Fibroblast of skin of right quadriceps (primary cell): ENCODE measurements at regions not wholly inside any gene's neighbourhood (a gene's known extent, or its start where the extent isn't known, plus 50 kb on each side); places are given as distances from the start of the nearest gene placed in this dataset.

Experiments
- DNase-seq: peaks from one replicate; pipeline ENCODE4 v3.0.0-alpha.2; 2013

GRCh38 chr2:122858075-122858702 lies 1102.7 kb downstream of the TSN start:
- DNase-seq: no peak

DNA sequence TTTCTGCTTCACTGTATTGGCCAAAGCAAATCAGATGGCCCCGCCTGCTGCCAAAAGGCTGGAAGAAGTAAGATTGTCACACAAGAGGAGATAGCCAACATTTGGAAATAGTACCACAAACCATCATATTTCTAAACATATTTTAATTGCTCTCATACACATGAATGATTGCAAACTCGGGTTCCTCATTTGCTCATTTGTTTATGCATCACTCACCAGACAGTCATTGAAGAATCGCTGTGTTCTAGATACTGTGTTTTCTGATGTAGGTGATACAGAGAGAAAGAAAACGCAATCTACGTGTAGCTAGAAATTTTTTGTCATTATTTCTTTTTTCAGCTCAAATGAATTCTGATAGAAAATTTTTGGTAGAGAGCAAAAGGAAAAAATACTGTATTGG lies 1103.4 kb downstream of the TSN start:
- DNase-seq: no peak

- DNase-seq: no peak
Observed at GRCh38 chr2:122859260-122859659, 1103.8 kb downstream of the TSN start.

DNA sequence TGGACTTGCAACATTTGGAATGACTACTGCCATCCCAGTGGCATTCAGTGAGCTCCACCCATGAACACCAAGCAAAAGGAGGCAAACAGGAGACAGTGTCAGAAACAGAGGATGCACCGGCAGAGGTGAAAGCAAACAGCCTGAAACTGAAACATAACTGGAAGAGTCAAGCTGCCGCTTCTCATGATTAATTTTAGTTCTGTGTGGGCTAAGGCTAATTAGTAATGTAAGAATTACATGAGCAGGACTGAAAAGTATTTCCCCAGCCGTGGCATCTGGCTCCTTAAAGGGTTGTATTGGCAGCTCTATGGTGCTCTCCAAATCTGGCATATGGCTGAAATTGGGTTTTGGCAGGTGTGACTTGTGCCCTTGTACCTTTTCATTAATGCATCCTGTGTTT lies 1108.1 kb downstream of the TSN start:
- DNase-seq: no peak

DNA sequence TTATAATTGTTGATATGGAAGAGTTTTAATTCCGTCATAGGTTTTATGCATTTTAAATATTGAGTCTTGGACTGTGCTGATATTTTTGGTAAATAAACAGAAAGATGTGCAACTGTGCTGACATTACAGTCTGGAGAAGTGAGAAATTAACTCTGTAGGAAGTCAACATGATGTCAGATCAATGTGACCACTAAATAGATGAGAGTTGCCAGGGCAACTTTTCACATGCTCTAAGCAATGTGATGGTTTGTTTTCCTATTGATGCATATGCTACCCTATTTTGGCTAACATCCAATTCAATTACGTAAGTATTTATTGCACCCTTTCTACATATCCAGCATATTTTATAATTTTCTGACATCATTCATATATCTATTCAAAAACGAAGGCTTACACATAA lies 1109.3 kb downstream of the TSN start:
- DNase-seq: no peak

GRCh38 chr2:122866095-122866494 lies 1110.6 kb downstream of the TSN start:
- no peak for DNase-seq

DNA sequence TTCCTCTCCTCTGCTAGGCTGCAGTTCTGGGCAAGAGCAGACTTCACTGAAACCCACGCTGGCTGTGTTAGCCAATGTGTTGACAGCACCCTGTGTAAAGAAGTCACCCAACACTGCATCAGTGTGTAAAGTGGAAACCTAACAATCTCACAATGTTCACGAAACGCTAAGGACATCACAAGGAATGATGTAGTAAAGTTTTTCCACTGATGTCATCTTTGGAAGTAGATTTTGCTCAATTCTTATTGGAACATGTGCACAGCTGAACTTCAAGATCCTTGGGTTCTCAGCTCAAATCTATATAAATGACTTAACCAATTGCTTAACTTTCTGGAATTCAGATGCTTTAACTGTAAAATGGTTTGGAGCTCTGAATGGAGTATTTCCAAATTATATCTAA lies 1112.5 kb downstream of the TSN start:
- no peak for DNase-seq

- no peak for DNase-seq
Observed at GRCh38 chr2:122868646-122869275, 1113.3 kb downstream of the TSN start.

- DNase-seq: no peak
Observed at GRCh38 chr2:122873951-122874350, 1118.5 kb downstream of the TSN start.

DNA sequence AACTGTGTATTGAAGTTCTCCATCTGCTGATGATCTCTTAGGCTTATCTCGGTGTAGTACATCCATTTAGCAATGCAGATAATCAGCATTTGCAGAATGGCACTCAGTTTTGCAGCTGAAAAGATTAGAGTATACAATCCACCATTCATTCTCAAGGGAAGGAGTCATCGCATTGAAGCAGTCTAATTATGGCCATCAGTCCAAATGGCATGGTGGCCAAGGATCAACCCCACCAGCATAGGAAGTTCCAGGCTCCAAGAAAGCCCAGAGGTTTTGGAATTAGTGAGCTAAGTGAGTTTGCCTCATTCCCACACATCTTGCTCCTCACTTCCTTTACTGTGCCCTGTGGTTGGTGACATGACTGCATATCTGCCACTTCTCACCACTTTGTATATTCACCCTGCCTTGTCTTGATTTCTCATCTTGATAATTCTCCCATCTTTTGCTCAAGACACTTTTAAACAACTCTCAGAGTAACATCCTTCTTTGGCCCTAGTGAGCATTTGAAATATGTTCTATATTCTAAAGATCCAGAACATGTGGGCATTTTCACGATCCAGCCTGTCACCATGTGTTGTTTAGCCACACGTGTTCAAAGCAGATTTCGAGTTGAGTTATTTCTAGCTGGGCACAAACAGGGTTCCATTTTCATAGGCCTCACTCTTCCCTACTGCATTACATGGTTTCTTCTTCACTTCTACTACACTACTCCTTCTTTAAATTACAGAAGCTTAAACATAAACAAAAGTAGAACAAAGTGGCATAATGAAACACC lies 1119.8 kb downstream of the TSN start:
- DNase-seq: no peak

- DNase-seq: no peak
Observed at GRCh38 chr2:122883849-122884248, 1128.4 kb downstream of the TSN start.

GRCh38 chr2:122884889-122885288 lies 1129.4 kb downstream of the TSN start:
- no peak for DNase-seq

DNA sequence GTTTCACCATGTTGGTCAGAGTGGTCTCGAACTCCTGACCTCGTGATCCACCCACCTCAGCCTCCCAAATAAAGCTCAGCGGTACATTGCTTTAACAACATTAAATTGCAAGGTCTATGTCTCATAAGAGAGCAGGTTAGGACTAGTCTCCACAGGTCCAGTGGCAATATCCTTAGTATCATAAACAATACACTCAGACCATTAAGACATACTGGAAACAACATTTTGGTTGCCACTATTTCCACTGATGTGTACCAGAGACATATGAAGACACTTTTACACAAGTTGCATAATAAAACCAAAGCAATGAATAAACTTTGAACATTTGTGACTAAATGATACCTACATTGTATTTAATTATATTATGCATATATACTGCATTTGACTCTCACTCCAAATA lies 1130.0 kb downstream of the TSN start:
- DNase-seq: no peak

- no peak for DNase-seq
Observed at GRCh38 chr2:122886479-122887145, 1131.2 kb downstream of the TSN start.

DNA sequence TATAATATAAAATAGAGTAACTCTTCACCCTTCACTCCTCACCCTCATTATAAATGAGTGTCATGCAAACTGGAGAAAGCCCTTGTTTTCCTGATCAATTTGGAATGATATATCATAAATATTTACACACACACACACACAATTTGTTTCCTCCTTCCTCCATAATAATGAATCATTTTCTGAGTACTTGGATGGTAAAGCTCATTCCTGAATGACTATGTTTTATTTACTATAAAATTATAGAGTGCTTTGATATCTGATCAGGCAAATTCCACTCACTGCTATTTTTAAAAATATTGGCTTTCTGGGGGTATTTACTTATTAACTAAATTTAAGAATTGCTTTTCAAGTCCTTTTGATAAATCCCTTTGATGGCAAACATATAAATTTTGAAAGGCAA lies 1125.5 kb upstream of the CNTNAP5 start:
- DNase-seq: no peak

GRCh38 chr2:122905431-122905830 lies 1119.7 kb upstream of the CNTNAP5 start:
- DNase-seq: no peak

DNA sequence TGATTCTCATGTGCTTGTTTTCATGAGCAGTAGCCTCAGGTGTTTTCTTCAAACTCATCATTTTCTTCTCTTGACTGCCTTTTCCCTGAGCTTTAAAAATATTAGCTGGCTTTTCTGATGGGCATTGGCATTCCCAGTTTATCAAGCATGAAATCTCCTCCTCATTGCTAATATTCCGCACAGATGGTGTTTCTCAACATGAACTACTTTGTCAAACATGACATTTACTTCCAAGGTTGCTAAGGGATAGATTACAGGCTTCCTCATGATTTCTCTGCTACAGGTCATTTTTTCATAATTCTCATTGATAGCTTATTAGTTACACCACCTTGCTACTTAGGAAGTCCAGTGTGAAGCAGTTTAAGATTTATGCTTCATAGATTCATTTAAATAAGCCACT lies 1116.9 kb upstream of the CNTNAP5 start:
- no peak for DNase-seq

- no peak for DNase-seq
Observed at GRCh38 chr2:122927197-122927596, 1097.9 kb upstream of the CNTNAP5 start.

DNA sequence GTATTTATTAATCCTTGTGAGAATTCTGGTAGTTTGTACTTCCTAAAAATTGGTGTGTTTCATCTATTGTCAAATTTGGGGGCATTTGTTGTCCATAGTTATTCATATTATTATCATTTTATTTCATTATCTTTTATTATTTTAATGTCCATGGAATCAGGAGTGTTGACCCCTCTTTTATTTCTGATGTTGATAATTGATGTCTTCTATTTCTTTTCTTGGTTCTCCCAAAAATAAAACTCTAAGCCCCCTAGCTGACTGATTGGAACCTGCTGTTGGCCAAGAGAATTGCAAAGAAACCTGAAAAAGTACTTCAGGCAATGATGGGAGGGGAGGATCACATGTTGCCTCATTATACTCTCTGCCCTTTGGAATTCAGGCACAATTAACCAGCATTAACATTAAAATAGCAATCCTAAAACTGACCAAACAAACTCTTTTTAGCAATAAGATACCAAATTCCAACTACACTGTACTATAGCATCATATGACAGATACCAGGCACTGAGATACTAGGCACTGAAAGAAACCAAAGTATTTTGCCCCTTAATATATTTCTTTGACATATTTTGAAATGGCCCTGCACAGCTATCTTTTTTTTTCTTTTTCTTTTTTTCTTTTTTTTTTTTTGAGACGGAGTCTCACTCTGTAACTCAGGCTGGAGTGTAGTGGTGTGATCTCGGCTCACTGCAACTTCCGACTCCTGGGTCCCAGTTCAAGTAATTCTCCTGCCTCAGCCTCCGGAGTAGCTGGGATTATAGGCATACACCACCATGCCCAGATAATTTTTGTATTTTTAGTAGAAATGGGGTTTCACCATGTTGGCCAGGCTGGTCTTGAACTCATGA lies 1097.2 kb upstream of the CNTNAP5 start:
- DNase-seq: no peak

GRCh38 chr2:122929347-122929746 lies 1095.7 kb upstream of the CNTNAP5 start:
- DNase-seq: no peak

DNA sequence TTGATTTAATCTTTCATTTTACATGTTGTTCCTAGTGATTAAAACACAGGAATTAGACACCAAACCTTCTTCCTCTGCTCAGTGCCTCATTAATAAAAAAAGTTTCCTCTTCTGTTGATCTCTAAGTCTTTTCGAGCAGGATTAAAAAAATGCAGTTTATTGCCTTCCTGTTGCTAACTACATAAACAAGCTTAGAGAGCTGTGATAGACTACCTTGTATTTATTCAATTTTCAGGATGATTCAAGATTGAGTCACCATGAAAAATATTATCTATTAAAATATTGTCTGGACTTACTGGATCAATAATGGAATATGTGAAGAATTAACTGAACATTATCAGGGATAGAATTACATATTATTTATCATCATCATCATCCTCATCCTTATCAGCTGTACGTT lies 1089.6 kb upstream of the CNTNAP5 start:
- DNase-seq: no peak

DNA sequence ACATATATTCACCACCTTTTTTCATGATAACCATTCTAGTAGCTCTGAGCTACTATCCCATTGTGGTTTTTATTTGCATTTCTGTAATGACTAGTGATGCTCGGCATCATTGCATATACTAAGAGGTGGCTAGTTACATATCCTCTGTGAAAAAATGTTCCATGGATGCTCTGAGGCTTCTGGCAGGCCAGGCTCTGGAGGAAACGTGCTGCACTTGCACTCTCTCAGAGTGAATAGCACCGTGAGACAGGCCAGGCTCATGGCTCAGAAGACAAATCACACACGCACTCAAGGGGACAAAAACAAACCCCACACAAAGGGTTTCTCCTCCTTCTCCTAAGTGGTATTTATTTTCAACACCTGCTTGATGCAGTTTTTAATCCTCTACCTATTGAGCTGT lies 1085.3 kb upstream of the CNTNAP5 start:
- no peak for DNase-seq

DNA sequence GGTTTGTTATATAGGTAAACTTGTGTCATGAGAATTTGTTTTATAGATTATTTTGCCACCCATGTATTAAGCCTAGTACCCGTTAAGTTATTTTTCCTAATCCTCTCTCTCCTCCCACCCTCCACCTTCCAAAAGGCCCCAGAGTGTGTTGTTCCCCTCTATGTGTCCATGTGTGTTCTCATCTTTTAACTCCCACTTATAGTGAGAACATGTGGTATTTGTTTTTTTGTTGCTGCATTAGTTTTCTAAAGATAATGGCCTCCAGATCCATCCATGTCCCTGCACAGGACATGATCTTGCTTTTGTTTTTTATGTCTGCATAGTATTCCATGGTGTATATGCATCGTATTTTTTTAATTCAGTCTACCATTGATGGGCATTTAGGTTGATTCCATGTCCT lies 1075.6 kb upstream of the CNTNAP5 start:
- no peak for DNase-seq
